ENCODE measurements at regions not wholly inside any gene's neighbourhood (a gene's known extent, or its start where the extent isn't known, plus 50 kb on each side); places are given as distances from the start of the nearest gene placed in this dataset.

DNA sequence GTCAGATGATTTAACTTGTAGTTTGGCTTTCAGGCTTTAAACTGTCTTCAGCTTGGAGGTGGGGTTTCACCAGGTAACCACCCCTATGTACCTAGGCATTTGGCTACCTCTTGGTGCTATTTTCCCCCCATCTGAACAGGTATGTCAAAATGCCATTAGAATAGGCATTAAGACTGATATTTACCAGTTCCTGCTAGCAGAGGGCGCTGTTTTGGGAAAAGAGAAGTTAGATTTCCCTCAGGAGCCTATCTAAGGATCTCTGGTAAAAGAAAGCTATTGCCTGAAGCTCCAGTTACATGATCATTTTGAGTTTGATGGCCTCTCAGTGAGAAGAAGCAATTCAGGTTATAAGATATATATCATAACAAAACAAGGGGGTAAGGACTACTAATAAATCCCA, 879.1 kb downstream of the SH3BGRL start (continued):
- TF ChIP-seq, protein P1, sequence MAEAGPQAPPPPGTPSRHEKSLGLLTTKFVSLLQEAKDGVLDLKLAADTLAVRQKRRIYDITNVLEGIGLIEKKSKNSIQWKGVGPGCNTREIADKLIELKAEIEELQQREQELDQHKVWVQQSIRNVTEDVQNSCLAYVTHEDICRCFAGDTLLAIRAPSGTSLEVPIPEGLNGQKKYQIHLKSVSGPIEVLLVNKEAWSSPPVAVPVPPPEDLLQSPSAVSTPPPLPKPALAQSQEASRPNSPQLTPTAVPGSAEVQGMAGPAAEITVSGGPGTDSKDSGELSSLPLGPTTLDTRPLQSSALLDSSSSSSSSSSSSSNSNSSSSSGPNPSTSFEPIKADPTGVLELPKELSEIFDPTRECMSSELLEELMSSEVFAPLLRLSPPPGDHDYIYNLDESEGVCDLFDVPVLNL (IDR thresholded peaks at IDR 0.05; ENCODE audit: low read depth, low read length) = no peak
- TF ChIP-seq ASH2L (IDR thresholded peaks at IDR 0.05; ENCODE audit: borderline replicate concordance, low read depth) (no peak), SIX5 (IDR thresholded peaks at IDR 0.05; ENCODE audit: low read depth, low read length, severe bottlenecking) (no peak), SIN3A (IDR thresholded peaks at IDR 0.05; ENCODE audit: low read depth, low read length) (no peak), BACH1 (IDR thresholded peaks at IDR 0.05; ENCODE audit: borderline replicate concordance) (no peak), TCF3 (IDR thresholded peaks at IDR 0.05; ENCODE audit: borderline replicate concordance, insufficient read depth, low read depth, low read length) (no peak), NBN (IDR thresholded peaks at IDR 0.05) (no peak), NFIC (IDR thresholded peaks at IDR 0.05; ENCODE audit: low read depth, low read length) (no peak), POLR2A (IDR thresholded peaks at IDR 0.05; ENCODE audit: low read depth, low read length) (no peak), YBX1 (IDR thresholded peaks at IDR 0.05) (no peak)
- TF ChIP-seq, protein P2, sequence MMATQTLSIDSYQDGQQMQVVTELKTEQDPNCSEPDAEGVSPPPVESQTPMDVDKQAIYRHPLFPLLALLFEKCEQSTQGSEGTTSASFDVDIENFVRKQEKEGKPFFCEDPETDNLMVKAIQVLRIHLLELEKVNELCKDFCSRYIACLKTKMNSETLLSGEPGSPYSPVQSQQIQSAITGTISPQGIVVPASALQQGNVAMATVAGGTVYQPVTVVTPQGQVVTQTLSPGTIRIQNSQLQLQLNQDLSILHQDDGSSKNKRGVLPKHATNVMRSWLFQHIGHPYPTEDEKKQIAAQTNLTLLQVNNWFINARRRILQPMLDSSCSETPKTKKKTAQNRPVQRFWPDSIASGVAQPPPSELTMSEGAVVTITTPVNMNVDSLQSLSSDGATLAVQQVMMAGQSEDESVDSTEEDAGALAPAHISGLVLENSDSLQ (IDR thresholded peaks at IDR 0.05) = no peak
- TF ChIP-seq, protein P3, sequence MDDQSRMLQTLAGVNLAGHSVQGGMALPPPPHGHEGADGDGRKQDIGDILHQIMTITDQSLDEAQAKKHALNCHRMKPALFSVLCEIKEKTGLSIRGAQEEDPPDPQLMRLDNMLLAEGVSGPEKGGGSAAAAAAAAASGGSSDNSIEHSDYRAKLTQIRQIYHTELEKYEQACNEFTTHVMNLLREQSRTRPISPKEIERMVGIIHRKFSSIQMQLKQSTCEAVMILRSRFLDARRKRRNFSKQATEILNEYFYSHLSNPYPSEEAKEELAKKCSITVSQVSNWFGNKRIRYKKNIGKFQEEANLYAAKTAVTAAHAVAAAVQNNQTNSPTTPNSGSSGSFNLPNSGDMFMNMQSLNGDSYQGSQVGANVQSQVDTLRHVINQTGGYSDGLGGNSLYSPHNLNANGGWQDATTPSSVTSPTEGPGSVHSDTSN (IDR thresholded peaks at IDR 0.05; ENCODE audit: insufficient replicate concordance, low read depth, low read length) = no peak

DNA sequence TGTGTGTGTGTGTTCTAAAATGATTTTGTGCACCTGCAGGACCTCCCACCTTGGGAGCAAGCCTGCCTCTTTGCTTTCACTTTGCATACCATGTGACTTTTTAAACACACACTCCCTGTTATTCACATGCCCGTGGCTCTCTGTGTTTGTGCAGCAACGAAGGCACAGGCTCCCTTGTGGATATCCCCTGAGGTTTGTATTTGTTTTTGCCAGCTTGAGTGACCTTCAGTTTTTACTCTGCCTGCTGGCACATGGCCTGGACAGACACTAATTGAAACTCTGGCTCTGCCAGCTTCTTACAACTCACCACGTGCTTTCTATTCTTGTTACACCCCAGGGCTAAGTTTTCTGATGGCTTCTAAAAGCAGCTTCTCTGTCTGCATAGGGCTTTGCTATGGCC, 885.8 kb downstream of the SH3BGRL start:
- Histone ChIP-seq H3K9me3 (replicated peaks; ENCODE audit: control insufficient read depth, insufficient read depth, low read length) (no peaks in the 10 kb centered on the region), H3K9ac (ENCODE audit: control insufficient read depth, insufficient read depth, low read length) (no peak overlapping the region), H3K79me2 (ENCODE audit: control insufficient read depth, insufficient read depth, low read length) (no peaks in the 10 kb centered on the region), H3K27me3 (replicated peaks in 1 of 2; ENCODE audit: control insufficient read depth in 2 of 2, insufficient read depth in 2 of 2, low read length in 1 of 2) (no peaks in the 10 kb centered on the region), H2AFZ (ENCODE audit: control insufficient read depth, low read depth, low read length) (no peak overlapping the region), H3K4me1 (ENCODE audit: control insufficient read depth, insufficient read depth, low read length) (no peaks in the 10 kb centered on the region), H3K4me3 (no peak overlapping the region), H3K4me2 (ENCODE audit: control insufficient read depth, insufficient read depth) (no peak overlapping the region), H3K36me3 (ENCODE audit: control insufficient read depth in 2 of 2, insufficient read depth in 2 of 2, low read length in 1 of 2) (no peaks in the 10 kb centered on the region), H3K27ac (ENCODE audit: control insufficient read depth, insufficient read depth) (no peak overlapping the region), H4K20me1 (ENCODE audit: control insufficient read depth, insufficient read depth) (no peaks in the 10 kb centered on the region)
- RAD21 ChIA-PET (ENCODE audit: unreplicated experiment) = no interaction called here
- intact Hi-C loops (cut with micrococcal nuclease; ENCODE audit: unreplicated experiment) (no loop called here), in situ Hi-C loops (cut with MboI) (no loop called here)
- CTCF ChIA-PET = no interaction called here
- FAIRE-seq (no peak), DNase-seq (ENCODE audit: low read depth, low spot score) (no peak), ATAC-seq (no peak)
- WGBS (ENCODE audit: insufficient coverage, insufficient replicate concordance, low lambda C conversion rate, missing lambda C conversion rate) = 0% methylated on average over 3 of the region's 3 CpGs
- SMC1A ChIA-PET (ENCODE audit: uncharacterized antibody, unreplicated experiment) = no interaction called here
- POLR2A ChIA-PET = no interaction called here
- no peak for TF ChIP-seq MTA3 (IDR thresholded peaks at IDR 0.05; ENCODE audit: borderline replicate concordance, low read length)
- TF ChIP-seq, protein P4, sequence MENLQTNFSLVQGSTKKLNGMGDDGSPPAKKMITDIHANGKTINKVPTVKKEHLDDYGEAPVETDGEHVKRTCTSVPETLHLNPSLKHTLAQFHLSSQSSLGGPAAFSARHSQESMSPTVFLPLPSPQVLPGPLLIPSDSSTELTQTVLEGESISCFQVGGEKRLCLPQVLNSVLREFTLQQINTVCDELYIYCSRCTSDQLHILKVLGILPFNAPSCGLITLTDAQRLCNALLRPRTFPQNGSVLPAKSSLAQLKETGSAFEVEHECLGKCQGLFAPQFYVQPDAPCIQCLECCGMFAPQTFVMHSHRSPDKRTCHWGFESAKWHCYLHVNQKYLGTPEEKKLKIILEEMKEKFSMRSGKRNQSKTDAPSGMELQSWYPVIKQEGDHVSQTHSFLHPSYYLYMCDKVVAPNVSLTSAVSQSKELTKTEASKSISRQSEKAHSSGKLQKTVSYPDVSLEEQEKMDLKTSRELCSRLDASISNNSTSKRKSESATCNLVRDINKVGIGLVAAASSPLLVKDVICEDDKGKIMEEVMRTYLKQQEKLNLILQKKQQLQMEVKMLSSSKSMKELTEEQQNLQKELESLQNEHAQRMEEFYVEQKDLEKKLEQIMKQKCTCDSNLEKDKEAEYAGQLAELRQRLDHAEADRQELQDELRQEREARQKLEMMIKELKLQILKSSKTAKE (IDR thresholded peaks at IDR 0.05; ENCODE audit: low read depth, poor library complexity, severe bottlenecking) = no peak
- TF ChIP-seq SIN3A (IDR thresholded peaks at IDR 0.05; ENCODE audit: low read depth, low read length) = no peak
- no peak for TF ChIP-seq EED (IDR thresholded peaks at IDR 0.05; ENCODE audit: low read depth)
- TF ChIP-seq NFXL1 (IDR thresholded peaks at IDR 0.05; ENCODE audit: borderline replicate concordance) = no peak
- no peak for TF ChIP-seq ETV6 (conservative IDR thresholded peaks at IDR 0.05 in 1 of 2, IDR thresholded peaks at IDR 0.05 in 1 of 2; ENCODE audit: borderline replicate concordance in 1 of 2, low read depth in 1 of 2)
- TF ChIP-seq POLR2A (IDR thresholded peaks at IDR 0.05; ENCODE audit: low read depth, low read length) = no peak
- no TSS peak for BruUV-seq (replicated peaks)

Data from GM12878 (cell line).